ENCODE measurements at regions not wholly inside any gene's neighbourhood (a gene's known extent, or its start where the extent isn't known, plus 50 kb on each side); places are given as distances from the start of the nearest gene placed in this dataset.

- no peak for DNase-seq (ENCODE audit: low read depth)
- TF ChIP-seq CTCF (conservative IDR thresholded peaks at IDR 0.05; ENCODE audit: low read depth, low read length): peak; percentile 51
- no peak overlapping the region for H3K4me3 ChIP-seq (ENCODE audit: low read length)
Observed at GRCh38 chr17:64773836-64774761, 112.0 kb upstream of the SMURF2 start.

GRCh38 chr17:64773386-64773835 is 111.3 kb upstream of the SMURF2 start:
- no peak overlapping the region for H3K4me3 ChIP-seq (ENCODE audit: low read length)
- no peak for DNase-seq (ENCODE audit: low read depth)
- TF ChIP-seq CTCF (conservative IDR thresholded peaks at IDR 0.05; ENCODE audit: low read depth, low read length): no peak

- TF ChIP-seq CTCF (conservative IDR thresholded peaks at IDR 0.05; ENCODE audit: low read depth, low read length): no peak
- no peak overlapping the region for H3K4me3 ChIP-seq (ENCODE audit: low read length)
- DNase-seq (ENCODE audit: low read depth): no peak
Observed at GRCh38 chr17:64772845-64773299, 110.8 kb upstream of the SMURF2 start.

- no peak overlapping the region for H3K4me3 ChIP-seq (ENCODE audit: low read length)
- TF ChIP-seq CTCF (conservative IDR thresholded peaks at IDR 0.05; ENCODE audit: low read depth, low read length): no peak
- DNase-seq (ENCODE audit: low read depth): no peak
Observed at GRCh38 chr17:64771980-64772844, 110.1 kb upstream of the SMURF2 start.

- H3K4me3 ChIP-seq (ENCODE audit: low read length): no peak overlapping the region
- no peak for DNase-seq (ENCODE audit: low read depth)
- no peak for TF ChIP-seq CTCF (conservative IDR thresholded peaks at IDR 0.05; ENCODE audit: low read depth, low read length)
Observed at GRCh38 chr17:64769712-64770111, 107.6 kb upstream of the SMURF2 start.

- no peak for TF ChIP-seq CTCF (conservative IDR thresholded peaks at IDR 0.05; ENCODE audit: low read depth, low read length)
- DNase-seq (ENCODE audit: low read depth): no peak
- H3K4me3 ChIP-seq (ENCODE audit: low read length): no peak overlapping the region
Observed at GRCh38 chr17:64767269-64767997, 105.3 kb upstream of the SMURF2 start.
